Stimulated activated CD4-positive, alpha-beta T cell treated with anti-CD3 and anti-CD28 coated beads, Interleukin-1b, Interleukin-23, amount 100 ng/mL, for 1 hour (primary cell): ENCODE measurements at regions not wholly inside any gene's neighbourhood (a gene's known extent, or its start where the extent isn't known, plus 50 kb on each side); places are given as distances from the start of the nearest gene placed in this dataset.

Source experiments
- DNase-seq, 2 donors: peaks; one replicate each; pipeline ENCODE4 v3.0.0-alpha.2; 2020; ENCODE audit warnings: low read depth in 2 of 2

- DNase-seq, result no peak
Measured at GRCh38 chr2:217656316-217656715, 346.5 kb downstream of the TNS1 start.

GRCh38 chr2:217655651-217656050 lies 347.1 kb downstream of the TNS1 start:
- DNase-seq, result no peak

GRCh38 chr2:217654168-217654567 lies 348.6 kb downstream of the TNS1 start:
- no peak for DNase-seq

GRCh38 chr2:217652761-217653639 lies 349.8 kb downstream of the TNS1 start:
- DNase-seq, result no peak

GRCh38 chr2:217650716-217651360 lies 352.0 kb downstream of the TNS1 start:
- no peak for DNase-seq

DNA sequence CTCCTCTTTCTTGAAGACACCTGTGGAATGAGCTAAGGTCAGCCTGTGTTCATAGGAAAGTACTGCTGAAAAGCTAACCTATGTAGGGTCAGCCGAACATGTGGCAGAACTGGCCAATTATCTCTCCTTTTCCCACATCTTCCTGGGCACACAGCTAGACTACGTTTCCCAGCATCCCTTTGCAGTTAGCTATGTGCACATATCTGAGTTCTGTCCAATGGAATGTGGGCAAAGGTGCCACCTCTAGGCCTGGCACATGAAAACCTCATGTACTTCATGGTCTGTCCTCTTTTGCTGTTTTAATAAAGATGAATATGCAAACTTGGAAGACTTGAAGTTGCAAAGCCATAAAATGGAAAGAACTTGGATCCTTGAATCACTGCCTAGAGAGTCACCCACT lies 352.6 kb downstream of the TNS1 start:
- DNase-seq, result no peak

GRCh38 chr2:217647925-217648324 lies 354.9 kb downstream of the TNS1 start:
- DNase-seq, result no peak

DNA sequence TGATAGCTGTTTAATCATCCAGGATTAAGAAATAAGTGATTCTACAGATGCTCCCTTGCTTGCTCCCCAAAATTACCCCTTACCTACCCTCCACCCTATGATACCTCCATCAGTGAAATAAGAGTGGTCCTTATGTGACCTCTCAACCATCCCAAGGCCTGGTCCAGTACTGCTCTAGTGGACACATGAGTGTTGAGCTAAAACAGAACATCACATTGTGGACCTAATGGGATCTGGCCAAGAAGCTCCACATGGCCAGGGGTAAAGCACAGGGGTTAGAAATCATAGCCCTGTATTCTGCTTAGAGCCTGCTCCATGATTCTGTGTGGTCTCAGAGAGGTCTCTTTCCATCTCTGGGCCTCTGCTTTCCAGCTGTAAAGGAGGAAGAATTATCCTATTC lies 355.6 kb downstream of the TNS1 start:
- no peak for DNase-seq

GRCh38 chr2:217645896-217646295 lies 356.9 kb downstream of the TNS1 start:
- no peak for DNase-seq

GRCh38 chr2:217643789-217644301 lies 358.9 kb downstream of the TNS1 start:
- no peak for DNase-seq

DNA sequence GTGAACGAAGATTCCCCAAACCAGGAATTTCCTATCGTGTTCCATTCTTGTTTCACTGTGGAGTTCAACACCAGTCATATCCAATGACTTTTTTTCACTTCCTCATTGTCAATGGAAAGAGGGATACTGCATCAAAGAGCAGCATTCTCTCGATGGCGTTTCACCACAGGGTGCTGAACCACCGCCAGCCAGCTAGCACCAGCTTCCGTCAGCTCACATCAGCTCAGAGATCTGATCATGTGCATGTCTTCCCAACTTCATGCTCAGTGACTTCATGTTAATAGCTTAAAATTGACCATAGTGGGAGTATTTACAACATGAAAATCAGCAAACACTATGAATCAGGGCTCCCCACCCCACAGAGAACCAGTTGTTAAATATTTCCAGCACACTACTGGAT lies 359.9 kb downstream of the TNS1 start:
- DNase-seq, result no peak

DNA sequence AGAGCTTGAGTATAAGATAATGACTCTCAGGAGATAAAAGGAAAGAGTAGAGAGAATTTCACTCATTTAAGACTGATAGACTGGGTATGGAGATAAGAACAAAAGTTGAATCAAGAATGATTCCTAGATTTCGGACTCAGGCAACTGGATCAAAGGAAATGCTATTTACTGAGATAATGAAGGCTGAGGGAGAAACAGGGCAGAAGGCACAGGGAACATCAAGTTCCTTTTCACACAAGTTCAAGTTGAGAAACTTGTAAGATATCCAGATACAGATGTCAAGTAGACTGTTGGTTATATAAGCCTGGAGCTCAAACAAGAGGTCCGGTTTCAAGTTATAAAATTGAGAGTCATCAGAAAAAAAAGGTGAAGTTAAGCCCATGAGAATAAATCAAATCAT lies 360.8 kb downstream of the TNS1 start:
- no peak for DNase-seq

DNA sequence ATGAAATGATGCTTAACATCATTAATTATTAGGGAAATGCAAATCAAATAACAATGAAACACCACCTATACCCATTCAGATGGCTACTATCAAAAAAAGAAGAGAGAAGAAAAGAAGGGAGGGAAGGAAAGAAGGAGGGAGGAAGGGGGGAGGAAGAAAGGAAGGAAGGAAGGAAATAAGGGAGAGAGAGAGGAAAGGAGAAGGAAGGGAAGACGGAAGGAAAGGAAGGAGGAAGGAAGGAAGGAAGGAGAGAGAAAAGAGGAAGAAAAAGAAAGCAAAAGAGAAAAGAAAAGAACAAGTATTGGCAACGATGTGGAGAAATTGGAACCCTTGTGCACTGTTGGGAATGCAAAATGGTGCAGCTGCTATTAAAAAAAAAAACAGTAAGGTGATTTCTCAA lies 363.3 kb downstream of the TNS1 start:
- DNase-seq, result no peak

- DNase-seq, result no peak
Measured at GRCh38 chr2:217638533-217638932, 364.3 kb downstream of the TNS1 start.

DNA sequence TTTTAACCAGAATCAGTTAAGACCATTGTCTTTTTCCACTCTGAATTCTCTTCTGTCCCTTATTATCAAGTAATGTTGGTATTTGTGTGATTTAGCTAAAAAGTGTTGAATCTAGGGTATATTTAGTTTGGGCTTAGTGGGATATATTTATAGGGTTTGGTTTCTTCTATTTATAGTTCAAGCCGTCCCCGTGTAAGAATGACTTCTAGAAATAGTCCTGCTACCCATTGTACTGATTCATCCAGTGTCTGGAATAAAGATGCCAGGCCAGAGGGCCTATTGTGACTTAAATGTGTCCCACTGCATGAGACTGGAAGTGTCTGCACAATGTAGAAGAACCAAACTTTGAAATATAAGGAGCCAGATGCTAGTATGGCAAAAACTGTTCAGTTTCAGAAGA lies 364.8 kb downstream of the TNS1 start:
- DNase-seq, result no peak

GRCh38 chr2:217636991-217637561 lies 365.7 kb downstream of the TNS1 start:
- no peak for DNase-seq

- DNase-seq, result no peak
Measured at GRCh38 chr2:217636578-217636977, 366.2 kb downstream of the TNS1 start.

DNA sequence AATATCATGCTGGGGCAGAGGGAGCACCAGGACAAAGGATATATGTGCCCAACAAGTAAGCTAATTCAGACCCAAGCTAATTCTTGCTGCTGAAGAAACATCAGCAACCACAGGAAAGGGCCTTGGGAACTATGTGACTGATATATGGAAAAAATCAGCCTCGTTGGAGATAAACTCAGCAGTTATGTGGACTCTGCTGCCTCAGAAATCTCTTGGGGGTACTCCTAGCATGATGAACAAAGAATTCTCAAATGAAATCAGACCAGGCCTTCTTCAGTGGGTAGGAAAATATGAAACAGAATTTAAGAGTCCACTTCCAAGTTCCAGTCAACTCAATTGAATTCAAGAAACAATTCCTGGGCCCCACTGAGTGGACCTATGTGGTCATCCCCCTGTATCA lies 367.9 kb downstream of the TNS1 start:
- DNase-seq, result no peak

DNA sequence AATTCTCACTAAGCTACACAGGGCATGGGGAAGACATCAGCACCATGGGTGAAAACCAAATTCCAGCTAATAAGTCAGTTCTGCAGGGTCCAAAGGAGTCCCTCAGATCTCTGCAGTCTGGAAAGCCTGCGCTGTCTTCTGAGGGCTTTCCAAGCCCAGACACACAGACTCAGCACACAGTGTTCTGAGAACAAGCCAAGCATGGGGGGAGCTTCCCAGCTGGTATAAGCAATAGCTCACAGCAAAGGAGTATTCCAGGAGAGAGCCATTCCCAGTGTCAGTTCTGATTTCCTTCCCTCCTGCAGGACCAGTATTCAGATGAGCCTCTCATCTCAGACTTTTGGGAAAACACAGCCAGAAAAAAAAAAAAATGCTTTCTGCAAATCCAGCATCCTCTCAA lies 370.8 kb downstream of the TNS1 start:
- DNase-seq, result no peak

GRCh38 chr2:217631115-217631514 lies 371.7 kb downstream of the TNS1 start:
- DNase-seq, result no peak

DNA sequence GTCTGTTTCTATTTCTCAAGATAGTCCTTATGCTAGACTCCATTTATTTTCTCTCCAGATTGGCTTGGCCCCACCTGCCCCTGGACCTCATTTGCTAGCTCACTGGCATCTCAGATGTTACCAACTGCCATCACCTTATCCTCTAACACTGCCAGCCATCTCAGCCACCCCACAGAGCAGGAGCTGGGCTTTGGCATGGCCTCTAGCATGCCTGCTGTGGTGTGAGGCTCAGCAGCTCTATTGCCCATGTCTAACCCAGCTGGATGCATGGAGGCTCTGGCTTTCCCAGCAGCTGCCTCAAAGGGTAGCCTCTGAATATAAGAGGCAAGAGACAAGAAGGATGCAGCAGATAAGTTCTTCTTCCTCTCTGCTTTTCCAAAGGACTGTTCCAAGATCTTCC lies 373.4 kb downstream of the TNS1 start:
- no peak for DNase-seq

DNA sequence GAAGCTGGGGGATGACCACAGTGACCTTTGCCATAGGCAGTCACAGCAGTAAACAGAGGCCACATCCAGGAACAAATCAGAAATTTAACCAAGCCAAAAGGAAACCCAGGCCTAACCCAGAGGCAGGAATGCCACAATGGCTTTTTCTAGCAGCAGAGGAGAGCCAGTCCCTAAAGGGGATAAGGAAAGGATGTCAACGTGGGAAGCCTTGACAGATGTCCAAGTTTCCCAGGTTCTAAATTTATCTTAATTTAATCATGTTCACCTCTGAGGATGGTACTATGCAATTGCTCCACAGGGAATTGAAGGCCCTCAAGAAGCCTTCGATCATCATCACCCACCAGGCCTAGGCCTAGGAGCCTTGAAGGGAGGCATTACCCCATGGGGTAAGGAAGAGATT lies 374.7 kb downstream of the TNS1 start:
- DNase-seq, result no peak

GRCh38 chr2:217626926-217627325 lies 375.9 kb downstream of the TNS1 start:
- no peak for DNase-seq
